HEK293T (cell line): ENCODE measurements at regions not wholly inside any gene's neighbourhood (a gene's known extent, or its start where the extent isn't known, plus 50 kb on each side); places are given as distances from the start of the nearest gene placed in this dataset.

Experiments
- CTCF ChIA-PET: fragments of 350-600 bp; formaldehyde crosslinking; extraction: SDS; loops from one replicate; lab custom pipeline; 2021; ENCODE audit warnings: antibody characterized with exemption, inconsistent platforms; lab: Yijun Ruan, JAX
- POLR2A ChIA-PET: fragments of 350-600 bp; formaldehyde crosslinking; extraction: SDS; loops from one replicate; lab custom pipeline; 2020; ENCODE audit warnings: antibody characterized with exemption, inconsistent platforms; lab: Yijun Ruan, JAX
- DNase-seq: peaks from one replicate; pipeline ENCODE4 v3.0.0; 2012; ENCODE audit warnings: mixed read lengths; ENCODE audit errors: extremely low spot score
- ARNT ChIP-seq: fragments of 450-650 bp; IDR thresholded peaks from 2 replicates; pipeline ENCODE4 v1.6.1; 2017; ENCODE audit warnings: mild to moderate bottlenecking
- BHLHE40 ChIP-seq: fragments of 450-650 bp; IDR thresholded peaks from 2 replicates; pipeline ENCODE4 v1.6.1; 2016; ENCODE audit warnings: mild to moderate bottlenecking, moderate library complexity, borderline replicate concordance
- CTBP1 ChIP-seq: fragments of 450-650 bp; IDR thresholded peaks from 2 replicates; pipeline ENCODE4 v1.6.1; 2016; ENCODE audit warnings: borderline replicate concordance
- ELF4 ChIP-seq: fragments of 450-650 bp; IDR thresholded peaks from 2 replicates; pipeline ENCODE4 v1.6.1; 2017; ENCODE audit warnings: antibody characterized with exemption
- FOXA1 ChIP-seq: fragments of 450-650 bp; IDR thresholded peaks from 2 replicates; pipeline ENCODE4 v1.6.1; 2016; ENCODE audit warnings: mild to moderate bottlenecking
- FOXK2 ChIP-seq: fragments of 450-650 bp; IDR thresholded peaks from 2 replicates; pipeline ENCODE4 v1.6.1; 2016; ENCODE audit warnings: mild to moderate bottlenecking
- FOXM1 ChIP-seq: fragments of 450-650 bp; IDR thresholded peaks from 2 replicates; pipeline ENCODE4 v1.6.1; 2017; ENCODE audit warnings: mild to moderate bottlenecking, borderline replicate concordance
- HDGF ChIP-seq: fragments of 450-650 bp; IDR thresholded peaks from 2 replicates; pipeline ENCODE4 v1.6.1; 2017; ENCODE audit warnings: antibody characterized with exemption, borderline replicate concordance
- L3MBTL2 ChIP-seq: fragments of 450-650 bp; conservative IDR thresholded peaks from 2 replicates; pipeline ENCODE4 v1.6.1; 2016; ENCODE audit warnings: mild to moderate bottlenecking
- LEF1 ChIP-seq: fragments of 450-650 bp; IDR thresholded peaks from 2 replicates; pipeline ENCODE4 v1.6.1; 2017; ENCODE audit warnings: mild to moderate bottlenecking, borderline replicate concordance
- NFRKB ChIP-seq: fragments of 450-650 bp; IDR thresholded peaks from 2 replicates; pipeline ENCODE4 v1.6.1; 2016; ENCODE audit warnings: mild to moderate bottlenecking, moderate library complexity
- SP1 ChIP-seq: fragments of 450-650 bp; IDR thresholded peaks from 2 replicates; pipeline ENCODE4 v1.6.1; 2017
- SUZ12 ChIP-seq: fragments of 450-650 bp; IDR thresholded peaks from 2 replicates; pipeline ENCODE4 v1.6.1; 2016; ENCODE audit warnings: mild to moderate bottlenecking
- TARDBP ChIP-seq: fragments of 450-650 bp; IDR thresholded peaks from 2 replicates; pipeline ENCODE4 v1.6.1; 2016
- ZNF384 ChIP-seq: fragments of 450-650 bp; IDR thresholded peaks from 2 replicates; pipeline ENCODE4 v1.6.1; 2016
- TF ChIP-seq, protein P1 (sequence below): fragments of 450-650 bp; IDR thresholded peaks from 2 replicates; pipeline ENCODE4 v1.6.1; 2016

DNA sequence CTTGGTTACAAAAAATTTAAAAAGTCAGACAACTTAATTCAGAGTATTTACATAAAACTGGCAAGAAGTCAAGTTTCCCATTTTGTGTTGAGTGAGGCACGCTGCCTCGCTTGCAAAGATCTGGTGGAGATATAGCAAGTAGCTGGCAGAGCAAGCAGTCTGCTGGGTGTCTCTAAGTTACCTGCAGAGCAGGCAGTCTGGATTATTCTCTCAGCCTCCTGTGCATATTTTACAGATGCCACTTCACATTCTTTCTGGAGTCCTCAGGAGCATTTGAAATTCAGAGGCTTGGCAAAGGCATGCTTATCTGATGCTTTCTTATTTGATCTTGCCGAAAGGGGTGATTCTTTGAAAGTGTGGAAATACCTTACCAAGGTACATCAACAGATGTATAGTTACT is 640.4 kb upstream of the ADGRL4 start:
- POLR2A ChIA-PET = no interaction called here
- CTCF ChIA-PET = no interaction called here
- DNase-seq = no peak
- TF ChIP-seq ZNF384 (no peak), ARNT (no peak), ELF4 (no peak), FOXA1 (no peak), FOXM1 (no peak)
- TF ChIP-seq, protein P1, sequence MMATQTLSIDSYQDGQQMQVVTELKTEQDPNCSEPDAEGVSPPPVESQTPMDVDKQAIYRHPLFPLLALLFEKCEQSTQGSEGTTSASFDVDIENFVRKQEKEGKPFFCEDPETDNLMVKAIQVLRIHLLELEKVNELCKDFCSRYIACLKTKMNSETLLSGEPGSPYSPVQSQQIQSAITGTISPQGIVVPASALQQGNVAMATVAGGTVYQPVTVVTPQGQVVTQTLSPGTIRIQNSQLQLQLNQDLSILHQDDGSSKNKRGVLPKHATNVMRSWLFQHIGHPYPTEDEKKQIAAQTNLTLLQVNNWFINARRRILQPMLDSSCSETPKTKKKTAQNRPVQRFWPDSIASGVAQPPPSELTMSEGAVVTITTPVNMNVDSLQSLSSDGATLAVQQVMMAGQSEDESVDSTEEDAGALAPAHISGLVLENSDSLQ = no peak

DNA sequence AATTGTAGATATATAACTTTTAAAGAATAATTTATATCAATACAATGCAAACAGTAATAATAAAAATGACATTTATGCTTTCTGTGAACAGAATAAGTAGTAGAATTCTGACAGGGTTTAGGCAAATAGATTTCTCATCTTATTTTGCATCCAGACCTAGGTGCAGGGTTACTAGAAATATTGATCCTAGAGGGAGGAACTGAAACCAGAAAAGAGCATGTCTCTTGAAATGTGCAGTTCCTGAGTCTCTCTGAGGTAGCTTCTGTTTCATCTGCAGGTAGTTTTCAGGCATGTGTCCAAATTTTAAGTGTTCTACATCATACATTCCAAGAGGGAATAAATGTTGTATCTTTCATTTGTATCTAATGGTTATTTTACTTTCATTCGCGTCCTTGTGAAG is 631.9 kb upstream of the ADGRL4 start:
- no peak for DNase-seq
- POLR2A ChIA-PET = no interaction called here
- CTCF ChIA-PET = no interaction called here
- TF ChIP-seq ARNT (no peak), LEF1 (no peak), FOXK2 (no peak), BHLHE40 (no peak), TARDBP (no peak), ZNF384 (no peak), SUZ12 (no peak), SP1 (no peak), L3MBTL2 (no peak), CTBP1 (no peak), HDGF (no peak), ELF4 (no peak), FOXA1 (no peak)
- TF ChIP-seq, protein P1 = no peak

DNA sequence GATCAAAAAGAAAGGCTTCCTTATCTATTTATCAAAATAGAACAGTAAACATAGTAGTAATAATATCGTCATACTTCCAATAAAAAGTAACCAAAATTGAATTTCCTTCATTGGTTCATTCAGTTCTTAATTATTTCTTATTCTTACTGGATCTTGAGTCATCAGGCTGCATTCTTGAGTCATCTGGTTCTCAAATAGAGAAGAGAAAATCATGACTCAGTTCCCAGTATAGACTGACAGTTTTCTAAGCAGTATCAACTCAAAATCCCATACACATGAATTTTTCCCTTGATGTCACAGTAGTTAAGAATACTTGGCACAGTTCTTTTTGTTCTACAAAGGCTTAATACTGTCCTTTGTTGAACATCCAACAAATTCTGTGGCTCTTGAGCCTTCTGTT is 626.9 kb upstream of the ADGRL4 start:
- no peak for DNase-seq
- CTCF ChIA-PET = no interaction called here
- POLR2A ChIA-PET = no interaction called here
- no peak for TF ChIP-seq ELF4
- TF ChIP-seq SUZ12 = no peak
- no peak for TF ChIP-seq ARNT
- no peak for TF ChIP-seq TARDBP
- no peak for TF ChIP-seq FOXA1
- no peak for TF ChIP-seq BHLHE40
- no peak for TF ChIP-seq FOXM1
- no peak for TF ChIP-seq ZNF384
- TF ChIP-seq CTBP1 = no peak
- no peak for TF ChIP-seq NFRKB
- TF ChIP-seq SP1 = no peak
- TF ChIP-seq L3MBTL2 = no peak
- TF ChIP-seq HDGF = no peak
- TF ChIP-seq, protein P1 = no peak
- TF ChIP-seq FOXK2 = no peak
- TF ChIP-seq LEF1 = no peak

DNA sequence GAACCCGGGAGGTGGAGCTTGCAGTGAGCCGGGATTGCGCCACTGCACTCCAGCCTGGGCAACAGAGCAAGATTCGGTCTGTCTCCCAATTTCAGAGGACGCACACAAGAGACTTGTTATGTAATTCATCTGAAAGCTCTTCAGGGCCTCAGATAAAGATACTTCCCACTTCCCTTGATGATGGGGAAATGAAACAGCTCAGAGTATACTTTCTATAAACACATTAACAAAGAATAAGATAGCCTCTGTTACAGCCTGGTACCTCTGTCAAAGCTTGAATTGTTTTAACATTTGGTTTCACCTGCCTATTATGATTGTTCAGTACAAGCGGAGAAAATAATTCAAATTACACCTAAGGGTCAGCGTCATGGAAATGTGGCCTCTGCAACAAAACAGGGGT is 622.9 kb upstream of the ADGRL4 start:
- CTCF ChIA-PET = no interaction called here
- POLR2A ChIA-PET = no interaction called here
- TF ChIP-seq NFRKB (no peak), CTBP1 (no peak), FOXM1 (no peak), HDGF (no peak), FOXK2 (no peak), FOXA1 (no peak), L3MBTL2 (no peak), SP1 (no peak), TARDBP (no peak), ZNF384 (no peak), LEF1 (no peak), SUZ12 (no peak), ARNT (no peak), BHLHE40 (no peak), ELF4 (no peak)
- TF ChIP-seq, protein P1 = no peak
- no peak for DNase-seq

DNA sequence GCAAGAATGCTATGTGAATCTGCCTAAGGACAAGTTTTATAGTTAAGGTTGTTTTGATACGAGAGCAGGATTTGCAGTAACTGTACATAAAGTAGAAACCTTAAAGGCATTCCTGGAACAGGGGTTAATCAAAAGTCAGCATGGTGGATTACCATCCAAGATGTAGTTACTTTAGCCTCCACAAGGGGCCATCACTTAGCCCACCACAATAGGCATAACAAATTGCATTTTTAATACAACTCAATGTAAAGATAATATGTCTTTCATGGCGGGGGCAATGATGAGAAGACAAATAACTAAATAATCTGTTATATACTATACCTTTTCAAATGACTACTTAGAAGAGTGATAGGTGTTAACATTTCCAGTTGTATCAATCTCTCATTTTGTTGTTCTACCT is 611.2 kb upstream of the ADGRL4 start:
- DNase-seq = no peak
- TF ChIP-seq SUZ12 = no peak
- TF ChIP-seq CTBP1 = no peak
- TF ChIP-seq, protein P1 = no peak
- no peak for TF ChIP-seq FOXA1
- no peak for TF ChIP-seq ZNF384
- TF ChIP-seq ARNT = no peak
- no peak for TF ChIP-seq BHLHE40
- ChIA-PET CTCF (no interaction called here), POLR2A (no interaction called here)
